ENCODE measurements at regions not wholly inside any gene's neighbourhood (a gene's known extent, or its start where the extent isn't known, plus 50 kb on each side); places are given as distances from the start of the nearest gene placed in this dataset.
"Not testable (repeated sequence)": the region's sequence is repeated elsewhere in the genome, so short reads cannot be mapped to it uniquely, and the experiment has no call there.

DNA sequence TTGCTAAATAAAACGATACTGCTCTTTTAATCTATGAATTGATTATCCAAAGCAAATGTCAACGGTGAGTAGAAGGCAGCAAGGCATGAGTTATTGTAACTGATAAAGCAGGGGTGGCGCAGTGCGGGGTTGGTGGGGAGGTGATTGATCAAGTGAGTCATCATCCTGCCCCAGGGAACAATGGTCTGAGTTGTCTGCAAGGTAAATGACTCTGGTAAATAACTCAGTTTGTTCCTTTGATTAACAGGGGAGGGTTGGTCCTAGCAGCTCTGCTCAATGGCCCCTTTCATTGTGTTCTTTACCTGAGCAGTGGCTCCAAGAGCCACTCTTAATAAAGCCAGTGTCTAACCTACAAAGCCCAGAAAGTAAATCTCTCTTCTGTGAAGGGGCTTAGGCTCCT, 91.8 kb downstream of the QRSL1 start:
- H3K9me3 ChIP-seq (ENCODE audit: control insufficient read depth, insufficient read depth, low read depth, low read length); H3K4me1 ChIP-seq (ENCODE audit: control insufficient read depth, insufficient read depth, low read length); H3K27me3 ChIP-seq (ENCODE audit: control insufficient read depth, insufficient read depth, low read length); H3K4me3 ChIP-seq (ENCODE audit: low read depth, low read length); H3K27ac ChIP-seq (ENCODE audit: low read depth, low read length); H3K36me3 ChIP-seq (ENCODE audit: control insufficient read depth, insufficient read depth, low read length); H3K9ac ChIP-seq (ENCODE audit: low read length): not testable (repeated sequence)
